ENCODE measurements at regions not wholly inside any gene's neighbourhood (a gene's known extent, or its start where the extent isn't known, plus 50 kb on each side); places are given as distances from the start of the nearest gene placed in this dataset.

GRCh38 chr7:10439027-10439426 lies 534.6 kb upstream of the PHF14 start:
- no peak for TF ChIP-seq CTCF (IDR thresholded peaks at IDR 0.05)
- TF ChIP-seq EP300 (IDR thresholded peaks at IDR 0.05), result no peak
- TF ChIP-seq POLR2AphosphoS5 (IDR thresholded peaks at IDR 0.05), result no peak
